ENCODE measurements at regions not wholly inside any gene's neighbourhood (a gene's known extent, or its start where the extent isn't known, plus 50 kb on each side); places are given as distances from the start of the nearest gene placed in this dataset.

- TF ChIP-seq EZH2 (optimal IDR thresholded peaks at IDR 0.05; ENCODE audit: low read depth, low read length) (no peak), CTCF (IDR thresholded peaks at IDR 0.05; ENCODE audit: low read length) (no peak)
Observed at GRCh38 chr22:48593551-48593950, 1234.1 kb downstream of the BRD1 start.

Data from MM.1S (cell line).